ENCODE measurements at regions not wholly inside any gene's neighbourhood (a gene's known extent, or its start where the extent isn't known, plus 50 kb on each side); places are given as distances from the start of the nearest gene placed in this dataset.

DNA sequence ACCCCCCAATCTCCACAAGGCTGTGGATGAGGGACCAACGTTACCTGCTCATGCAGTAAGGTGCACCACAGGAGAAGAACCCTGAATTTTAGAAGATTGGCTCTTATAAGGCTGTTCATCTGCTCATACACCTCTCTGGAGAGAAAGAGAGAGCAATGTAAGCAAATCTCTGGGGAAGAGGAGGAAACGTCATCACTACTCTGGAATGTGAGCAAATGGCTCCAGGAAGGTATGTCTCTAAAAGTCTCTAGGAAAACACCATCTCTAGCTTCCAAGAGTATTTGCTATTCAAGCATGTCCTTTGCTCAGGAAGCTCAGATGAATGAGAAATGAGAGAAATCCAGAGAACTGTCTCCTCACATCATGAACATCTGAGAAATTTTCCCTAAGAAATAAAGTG is 235.4 kb downstream of the TBL1XR1 start:
- H3K27me3 ChIP-seq, result no peaks in the 10 kb centered on the region
- H3K27ac ChIP-seq, result no peak overlapping the region
- no peaks in the 10 kb centered on the region for H3K4me1 ChIP-seq (replicated peaks in 1 of 2)
- intact Hi-C loops (cut with DNase I), result no loop called here
- no peaks in the 10 kb centered on the region for H3K9me3 ChIP-seq (replicated peaks in 1 of 3)
- no peak overlapping the region for H3K4me3 ChIP-seq
- 69 to 85% (median 76%) methylated on average over 2 of the region's 2 CpGs for WGBS, 4 donors
- no peaks in the 10 kb centered on the region for H3K36me3 ChIP-seq (replicated peaks in 1 of 2)
- DNase-seq, result no peak
- TF ChIP-seq, protein P1, sequence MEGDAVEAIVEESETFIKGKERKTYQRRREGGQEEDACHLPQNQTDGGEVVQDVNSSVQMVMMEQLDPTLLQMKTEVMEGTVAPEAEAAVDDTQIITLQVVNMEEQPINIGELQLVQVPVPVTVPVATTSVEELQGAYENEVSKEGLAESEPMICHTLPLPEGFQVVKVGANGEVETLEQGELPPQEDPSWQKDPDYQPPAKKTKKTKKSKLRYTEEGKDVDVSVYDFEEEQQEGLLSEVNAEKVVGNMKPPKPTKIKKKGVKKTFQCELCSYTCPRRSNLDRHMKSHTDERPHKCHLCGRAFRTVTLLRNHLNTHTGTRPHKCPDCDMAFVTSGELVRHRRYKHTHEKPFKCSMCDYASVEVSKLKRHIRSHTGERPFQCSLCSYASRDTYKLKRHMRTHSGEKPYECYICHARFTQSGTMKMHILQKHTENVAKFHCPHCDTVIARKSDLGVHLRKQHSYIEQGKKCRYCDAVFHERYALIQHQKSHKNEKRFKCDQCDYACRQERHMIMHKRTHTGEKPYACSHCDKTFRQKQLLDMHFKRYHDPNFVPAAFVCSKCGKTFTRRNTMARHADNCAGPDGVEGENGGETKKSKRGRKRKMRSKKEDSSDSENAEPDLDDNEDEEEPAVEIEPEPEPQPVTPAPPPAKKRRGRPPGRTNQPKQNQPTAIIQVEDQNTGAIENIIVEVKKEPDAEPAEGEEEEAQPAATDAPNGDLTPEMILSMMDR (IDR thresholded peaks at IDR 0.05), result no peak
- no peak for TF ChIP-seq POLR2A (IDR thresholded peaks at IDR 0.05)

DNA sequence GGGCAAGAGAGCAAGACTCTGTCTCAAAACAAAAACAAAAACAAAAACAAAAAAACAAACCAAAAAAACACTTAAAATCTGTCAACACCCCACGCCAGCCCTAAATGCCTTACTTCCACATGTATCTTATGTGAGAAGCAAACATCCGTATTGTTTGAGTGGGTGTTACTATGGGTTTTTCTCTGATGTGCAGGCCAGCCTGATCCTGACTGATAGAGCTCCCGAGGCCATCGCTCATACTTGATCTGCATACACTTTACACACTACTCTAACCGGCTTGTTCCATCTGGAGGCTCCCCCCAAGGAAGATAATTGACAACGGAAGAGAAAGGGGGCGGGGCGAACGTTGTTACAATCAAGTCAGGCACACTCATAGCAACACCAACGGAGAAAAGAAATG is 237.4 kb downstream of the TBL1XR1 start:
- Histone ChIP-seq H3K4me3 (no peak overlapping the region), H3K27ac (no peak overlapping the region), H3K9me3 (replicated peaks in 1 of 3) (no peaks in the 10 kb centered on the region), H3K36me3 (replicated peaks in 1 of 2) (no peaks in the 10 kb centered on the region), H3K4me1 (replicated peaks in 1 of 2) (no peaks in the 10 kb centered on the region), H3K27me3 (no peaks in the 10 kb centered on the region)
- 90 to 92% (median 91%) methylated on average over 10 of the region's 10 CpGs for WGBS, 4 donors
- TF ChIP-seq, protein P1 (IDR thresholded peaks at IDR 0.05), result no peak
- no peak for TF ChIP-seq POLR2A (IDR thresholded peaks at IDR 0.05)
- DNase-seq, result no peak
- intact Hi-C loops (cut with DNase I), result no loop called here

DNA sequence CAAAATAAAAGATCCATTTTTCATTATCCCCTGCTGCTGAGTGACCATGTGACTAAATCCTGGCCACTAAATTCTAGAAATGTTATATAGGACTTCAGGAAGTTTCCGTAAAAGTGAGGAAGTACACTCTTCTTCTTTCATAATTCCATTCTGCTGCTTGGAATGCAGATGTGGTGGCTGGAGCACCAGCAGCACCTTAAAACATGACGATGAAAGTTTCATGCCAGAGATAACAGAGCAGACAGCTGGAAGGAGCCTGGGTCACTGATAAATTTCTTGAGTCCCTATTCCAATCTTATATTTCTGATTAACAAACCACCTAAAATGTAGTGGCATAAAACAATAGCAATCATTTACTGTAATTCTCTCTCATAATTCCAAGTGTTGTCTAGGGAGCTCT is 238.7 kb downstream of the TBL1XR1 start:
- WGBS, 4 donors, result 87 to 90% (median 88%) methylated on average over 2 of the region's 2 CpGs
- H3K27me3 ChIP-seq, result no peaks in the 10 kb centered on the region
- H3K4me3 ChIP-seq, result no peak overlapping the region
- no peaks in the 10 kb centered on the region for H3K9me3 ChIP-seq (replicated peaks in 1 of 3)
- no peak for DNase-seq
- intact Hi-C loops (cut with DNase I), result no loop called here
- H3K4me1 ChIP-seq (replicated peaks in 1 of 2), result peaks cover 0 to under 1% of the 10 kb centered on the region in 2 donors
- no peaks in the 10 kb centered on the region for H3K36me3 ChIP-seq (replicated peaks in 1 of 2)
- H3K27ac ChIP-seq, result no peak overlapping the region
- no peak for TF ChIP-seq POLR2A (IDR thresholded peaks at IDR 0.05)
- TF ChIP-seq, protein P1 (IDR thresholded peaks at IDR 0.05), result no peak

DNA sequence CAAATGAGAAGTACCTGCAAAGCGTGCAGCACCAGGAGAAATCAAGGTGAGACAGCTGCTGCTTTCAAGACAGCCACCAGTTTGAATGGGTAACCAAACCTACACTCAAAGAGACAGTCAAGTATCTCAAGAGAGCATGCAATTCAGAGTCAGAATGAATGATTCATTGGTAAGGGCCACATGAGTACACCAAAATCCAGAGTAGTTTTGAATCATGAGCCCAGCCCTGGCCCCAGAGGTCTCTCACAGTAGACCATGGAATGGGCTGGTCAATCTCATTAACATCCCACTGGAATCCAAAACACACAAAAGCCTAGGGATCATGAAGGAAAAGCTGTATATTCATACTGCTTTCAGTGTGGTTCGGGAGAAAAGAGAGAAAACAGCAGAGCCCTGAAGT is 242.8 kb downstream of the TBL1XR1 start:
- H3K36me3 ChIP-seq (replicated peaks in 1 of 2), result no peaks in the 10 kb centered on the region
- H3K9me3 ChIP-seq (replicated peaks in 1 of 3), result no peaks in the 10 kb centered on the region
- peaks cover 0 to 2% of the 10 kb centered on the region in 2 donors for H3K4me1 ChIP-seq (replicated peaks in 1 of 2)
- DNase-seq, result no peak
- H3K4me3 ChIP-seq, result no peak overlapping the region
- TF ChIP-seq, protein P1 (IDR thresholded peaks at IDR 0.05), result no peak
- TF ChIP-seq POLR2A (IDR thresholded peaks at IDR 0.05), result no peak
- H3K27ac ChIP-seq, result no peak overlapping the region
- WGBS, 4 donors, result 88 to 97% (median 91%) methylated on average over 2 of the region's 2 CpGs
- intact Hi-C loops (cut with DNase I), result no loop called here
- no peaks in the 10 kb centered on the region for H3K27me3 ChIP-seq
